ENCODE measurements at regions not wholly inside any gene's neighbourhood (a gene's known extent, or its start where the extent isn't known, plus 50 kb on each side); places are given as distances from the start of the nearest gene placed in this dataset.

DNA sequence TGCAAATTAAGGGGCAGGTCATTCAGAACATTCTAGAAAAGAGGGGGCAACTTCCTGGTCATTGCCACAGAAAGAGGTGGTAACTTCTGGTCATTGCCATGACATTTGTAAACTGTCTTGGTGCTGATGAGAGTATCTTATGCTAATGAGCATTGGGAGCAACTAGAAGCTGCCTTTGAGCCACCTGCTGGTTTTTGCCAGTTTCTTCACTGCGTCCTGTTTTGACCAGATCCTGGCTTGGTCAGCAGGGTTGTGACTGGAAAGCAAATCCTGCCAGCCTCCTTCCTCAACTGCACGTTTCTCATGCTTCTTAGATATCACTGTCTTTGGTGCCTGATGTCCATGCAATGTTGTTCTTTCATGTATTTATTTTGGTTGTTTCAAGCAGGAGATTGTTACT, 53.2 kb upstream of the SPATA31C2 start:
- no peaks in the 10 kb centered on the region for H3K9me3 Mint-ChIP-seq (ENCODE audit: low read depth)
- H3K27ac Mint-ChIP-seq = no peak overlapping the region
- no peaks in the 10 kb centered on the region for H3K36me3 Mint-ChIP-seq (ENCODE audit: insufficient read depth)
- H3K4me3 Mint-ChIP-seq (ENCODE audit: low read depth) = no peak overlapping the region
- peaks cover 18% of the 10 kb centered on the region for H3K4me1 Mint-ChIP-seq (ENCODE audit: low read depth)
- TF ChIP-seq, protein P1, sequence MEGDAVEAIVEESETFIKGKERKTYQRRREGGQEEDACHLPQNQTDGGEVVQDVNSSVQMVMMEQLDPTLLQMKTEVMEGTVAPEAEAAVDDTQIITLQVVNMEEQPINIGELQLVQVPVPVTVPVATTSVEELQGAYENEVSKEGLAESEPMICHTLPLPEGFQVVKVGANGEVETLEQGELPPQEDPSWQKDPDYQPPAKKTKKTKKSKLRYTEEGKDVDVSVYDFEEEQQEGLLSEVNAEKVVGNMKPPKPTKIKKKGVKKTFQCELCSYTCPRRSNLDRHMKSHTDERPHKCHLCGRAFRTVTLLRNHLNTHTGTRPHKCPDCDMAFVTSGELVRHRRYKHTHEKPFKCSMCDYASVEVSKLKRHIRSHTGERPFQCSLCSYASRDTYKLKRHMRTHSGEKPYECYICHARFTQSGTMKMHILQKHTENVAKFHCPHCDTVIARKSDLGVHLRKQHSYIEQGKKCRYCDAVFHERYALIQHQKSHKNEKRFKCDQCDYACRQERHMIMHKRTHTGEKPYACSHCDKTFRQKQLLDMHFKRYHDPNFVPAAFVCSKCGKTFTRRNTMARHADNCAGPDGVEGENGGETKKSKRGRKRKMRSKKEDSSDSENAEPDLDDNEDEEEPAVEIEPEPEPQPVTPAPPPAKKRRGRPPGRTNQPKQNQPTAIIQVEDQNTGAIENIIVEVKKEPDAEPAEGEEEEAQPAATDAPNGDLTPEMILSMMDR (IDR thresholded peaks at IDR 0.05; ENCODE audit: unreplicated experiment) = no peak
- H3K27me3 Mint-ChIP-seq = peaks cover 13% of the 10 kb centered on the region
- no peak for DNase-seq (ENCODE audit: low spot score, unreplicated experiment)

DNA sequence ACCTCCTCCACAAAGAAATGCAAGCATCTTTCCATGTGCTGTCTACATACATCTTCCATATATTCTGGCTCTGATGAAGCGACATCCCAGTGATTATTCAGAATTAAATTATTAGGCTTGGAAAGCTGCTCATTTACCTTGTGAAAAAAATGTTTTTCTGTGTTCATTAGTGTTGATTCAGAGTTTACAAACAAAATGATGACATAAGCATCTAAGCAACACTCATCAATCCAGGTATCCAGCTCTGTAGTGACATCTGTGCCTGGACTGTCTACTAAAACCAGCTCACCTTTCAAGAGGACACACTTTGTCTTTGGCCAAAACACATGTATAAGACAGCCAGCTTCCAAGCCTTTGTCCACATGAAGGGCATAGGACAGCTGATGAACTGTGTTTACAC, 51.1 kb upstream of the SPATA31C2 start:
- no peak for DNase-seq (ENCODE audit: low spot score, unreplicated experiment)
- TF ChIP-seq, protein P1 (IDR thresholded peaks at IDR 0.05; ENCODE audit: unreplicated experiment) = no peak
- Mint-ChIP-seq H3K4me1 (ENCODE audit: low read depth) (peaks cover 5% of the 10 kb centered on the region), H3K36me3 (ENCODE audit: insufficient read depth) (no peaks in the 10 kb centered on the region), H3K27me3 (peaks cover 13% of the 10 kb centered on the region), H3K4me3 (ENCODE audit: low read depth) (no peak overlapping the region), H3K9me3 (ENCODE audit: low read depth) (no peaks in the 10 kb centered on the region), H3K27ac (no peak overlapping the region)
